ENCODE measurements at regions not wholly inside any gene's neighbourhood (a gene's known extent, or its start where the extent isn't known, plus 50 kb on each side); places are given as distances from the start of the nearest gene placed in this dataset.

DNA sequence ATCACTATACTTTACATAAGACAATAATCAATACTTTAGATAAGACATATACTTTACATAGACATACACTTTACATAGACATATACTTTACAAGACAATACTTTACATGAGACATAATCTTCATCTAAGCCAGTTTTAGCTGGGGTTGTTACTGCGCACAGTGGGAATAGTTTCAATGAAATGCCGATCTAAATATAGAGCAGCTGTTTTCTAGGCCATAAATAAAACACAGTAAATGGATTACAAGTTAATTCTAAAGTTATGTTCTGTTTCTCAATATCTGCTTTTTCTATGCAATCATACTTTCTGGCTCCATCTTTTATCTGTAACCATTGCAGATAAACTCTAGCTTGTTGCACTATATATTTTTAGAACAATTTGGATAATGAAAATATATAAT lies 1470.6 kb upstream of the PABPC4L start:
- TF ChIP-seq, protein P1, sequence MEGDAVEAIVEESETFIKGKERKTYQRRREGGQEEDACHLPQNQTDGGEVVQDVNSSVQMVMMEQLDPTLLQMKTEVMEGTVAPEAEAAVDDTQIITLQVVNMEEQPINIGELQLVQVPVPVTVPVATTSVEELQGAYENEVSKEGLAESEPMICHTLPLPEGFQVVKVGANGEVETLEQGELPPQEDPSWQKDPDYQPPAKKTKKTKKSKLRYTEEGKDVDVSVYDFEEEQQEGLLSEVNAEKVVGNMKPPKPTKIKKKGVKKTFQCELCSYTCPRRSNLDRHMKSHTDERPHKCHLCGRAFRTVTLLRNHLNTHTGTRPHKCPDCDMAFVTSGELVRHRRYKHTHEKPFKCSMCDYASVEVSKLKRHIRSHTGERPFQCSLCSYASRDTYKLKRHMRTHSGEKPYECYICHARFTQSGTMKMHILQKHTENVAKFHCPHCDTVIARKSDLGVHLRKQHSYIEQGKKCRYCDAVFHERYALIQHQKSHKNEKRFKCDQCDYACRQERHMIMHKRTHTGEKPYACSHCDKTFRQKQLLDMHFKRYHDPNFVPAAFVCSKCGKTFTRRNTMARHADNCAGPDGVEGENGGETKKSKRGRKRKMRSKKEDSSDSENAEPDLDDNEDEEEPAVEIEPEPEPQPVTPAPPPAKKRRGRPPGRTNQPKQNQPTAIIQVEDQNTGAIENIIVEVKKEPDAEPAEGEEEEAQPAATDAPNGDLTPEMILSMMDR (IDR thresholded peaks at IDR 0.05; ENCODE audit: low read depth, low read length) = no peak
- H3K4me3 ChIP-seq (replicated peaks in 1 of 2; ENCODE audit: low read depth in 2 of 2, low read length in 2 of 2) = no peak overlapping the region
- no peak for DNase-seq (ENCODE audit: low read depth in 2 of 2)

DNA sequence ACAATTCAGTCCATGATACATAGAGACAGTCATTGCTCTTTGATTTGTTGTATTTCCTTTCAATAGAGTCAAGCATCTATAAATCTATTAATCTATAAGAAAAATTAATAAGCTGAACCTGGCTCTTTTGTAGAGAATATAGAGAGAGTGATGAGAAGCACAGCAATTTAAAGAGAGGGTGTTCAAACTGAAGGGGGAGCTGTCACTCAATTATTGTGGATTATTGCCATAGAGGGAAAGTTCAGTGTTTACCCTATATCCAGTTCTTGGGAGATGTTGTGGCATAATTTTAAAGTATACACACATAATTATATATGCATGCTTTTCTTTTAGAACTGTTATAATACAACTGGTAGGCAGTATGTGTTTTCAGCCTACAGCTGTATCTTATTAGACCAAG lies 1469.0 kb upstream of the PABPC4L start:
- H3K4me3 ChIP-seq (replicated peaks in 1 of 2; ENCODE audit: low read depth in 2 of 2, low read length in 2 of 2) = no peak overlapping the region
- TF ChIP-seq, protein P1 (IDR thresholded peaks at IDR 0.05; ENCODE audit: low read depth, low read length) = no peak
- DNase-seq (ENCODE audit: low read depth in 2 of 2) = no peak

Measured in cardiac fibroblast (primary cell).